ENCODE measurements at regions not wholly inside any gene's neighbourhood (a gene's known extent, or its start where the extent isn't known, plus 50 kb on each side); places are given as distances from the start of the nearest gene placed in this dataset.

DNA sequence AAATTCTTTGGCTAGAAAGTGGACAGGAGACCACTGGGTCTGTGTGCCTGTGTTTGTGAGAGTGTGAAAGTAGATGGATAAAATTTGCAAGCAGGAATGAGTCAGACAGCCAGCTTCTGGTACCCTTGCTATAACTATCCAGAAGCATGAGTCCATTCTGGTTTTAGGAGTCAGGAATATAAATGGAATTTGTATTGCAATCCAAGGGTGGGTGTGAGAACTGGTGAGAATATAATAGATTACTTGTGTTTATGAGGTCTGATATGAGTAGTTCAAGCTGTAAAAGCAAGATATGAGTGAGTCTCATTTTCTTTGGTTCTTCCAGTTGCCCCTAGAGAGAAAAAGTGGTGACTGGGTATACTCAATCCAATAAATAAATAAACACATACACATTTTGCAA is 212.7 kb upstream of the TAPT1 start:
- TF ChIP-seq, protein P1, sequence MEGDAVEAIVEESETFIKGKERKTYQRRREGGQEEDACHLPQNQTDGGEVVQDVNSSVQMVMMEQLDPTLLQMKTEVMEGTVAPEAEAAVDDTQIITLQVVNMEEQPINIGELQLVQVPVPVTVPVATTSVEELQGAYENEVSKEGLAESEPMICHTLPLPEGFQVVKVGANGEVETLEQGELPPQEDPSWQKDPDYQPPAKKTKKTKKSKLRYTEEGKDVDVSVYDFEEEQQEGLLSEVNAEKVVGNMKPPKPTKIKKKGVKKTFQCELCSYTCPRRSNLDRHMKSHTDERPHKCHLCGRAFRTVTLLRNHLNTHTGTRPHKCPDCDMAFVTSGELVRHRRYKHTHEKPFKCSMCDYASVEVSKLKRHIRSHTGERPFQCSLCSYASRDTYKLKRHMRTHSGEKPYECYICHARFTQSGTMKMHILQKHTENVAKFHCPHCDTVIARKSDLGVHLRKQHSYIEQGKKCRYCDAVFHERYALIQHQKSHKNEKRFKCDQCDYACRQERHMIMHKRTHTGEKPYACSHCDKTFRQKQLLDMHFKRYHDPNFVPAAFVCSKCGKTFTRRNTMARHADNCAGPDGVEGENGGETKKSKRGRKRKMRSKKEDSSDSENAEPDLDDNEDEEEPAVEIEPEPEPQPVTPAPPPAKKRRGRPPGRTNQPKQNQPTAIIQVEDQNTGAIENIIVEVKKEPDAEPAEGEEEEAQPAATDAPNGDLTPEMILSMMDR (conservative IDR thresholded peaks at IDR 0.05; ENCODE audit: low read length): no peak
- peak; percentile 50 for DNase-seq (ENCODE audit: low read depth)
- H3K4me3 ChIP-seq (ENCODE audit: low read length): no peak overlapping the region

DNA sequence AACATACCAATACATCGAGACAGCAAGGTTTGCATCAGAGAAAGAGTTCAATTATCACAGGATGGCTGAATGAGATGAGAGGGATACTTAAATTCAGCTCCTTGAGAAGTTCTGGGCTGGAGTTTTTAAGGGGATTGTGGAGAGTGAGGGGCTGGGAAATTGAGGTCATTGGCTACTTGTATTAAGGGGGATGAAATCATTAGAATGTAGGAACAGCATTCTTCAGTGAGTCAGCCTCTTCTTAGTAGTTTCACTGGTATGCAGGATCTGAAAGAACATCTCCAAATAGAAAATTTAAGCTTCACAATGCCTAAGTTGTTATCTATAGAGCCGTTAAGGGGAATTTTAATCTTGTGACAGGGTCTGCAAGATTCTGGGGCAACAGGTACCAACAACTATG is 211.6 kb upstream of the TAPT1 start:
- TF ChIP-seq, protein P1 (conservative IDR thresholded peaks at IDR 0.05; ENCODE audit: low read length): no peak
- H3K4me3 ChIP-seq (ENCODE audit: low read length): no peak overlapping the region
- DNase-seq (ENCODE audit: low read depth): peak; percentile 26

DNA sequence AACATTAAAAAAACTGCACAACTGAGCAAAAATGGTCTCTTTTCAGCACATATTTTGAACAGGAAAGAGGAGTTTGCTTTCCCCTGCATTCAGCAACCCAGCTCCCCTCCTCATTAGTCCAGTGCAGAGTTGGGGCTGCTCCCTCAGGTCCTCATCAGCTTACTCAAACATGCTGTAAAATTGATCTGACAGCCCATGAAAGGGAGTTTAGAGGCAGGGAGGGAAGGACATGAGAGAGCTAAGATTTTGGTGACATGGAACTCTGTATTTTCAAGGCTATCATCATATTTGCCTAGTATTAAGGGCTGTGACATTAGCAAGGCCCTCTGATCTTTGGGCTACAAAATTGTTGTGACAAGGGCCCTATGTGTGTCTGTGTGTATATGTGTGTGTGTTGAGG is 205.6 kb upstream of the TAPT1 start:
- no peak for DNase-seq (ENCODE audit: low read depth)
- TF ChIP-seq, protein P1 (conservative IDR thresholded peaks at IDR 0.05; ENCODE audit: low read length): no peak
- no peak overlapping the region for H3K4me3 ChIP-seq (ENCODE audit: low read length)

DNA sequence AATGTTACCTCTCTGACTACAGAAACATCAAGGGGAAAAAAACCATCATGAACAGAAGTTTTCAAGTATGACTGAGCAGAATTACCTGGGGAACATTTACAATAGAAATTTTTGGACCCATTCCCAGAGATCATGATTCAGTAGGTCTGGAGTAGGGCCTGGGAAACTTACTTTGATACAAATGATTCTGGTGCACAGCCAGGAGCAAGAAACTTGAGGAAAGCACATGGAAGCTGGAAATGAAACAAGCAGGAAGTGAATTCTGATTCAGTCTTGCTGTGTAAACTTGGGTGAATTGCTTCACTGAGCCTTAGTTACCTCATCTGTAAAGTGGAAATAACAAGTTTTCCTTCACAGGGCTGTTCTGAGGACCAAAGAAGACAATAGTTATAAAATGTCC is 192.5 kb upstream of the TAPT1 start:
- H3K4me3 ChIP-seq (ENCODE audit: low read length): no peak overlapping the region
- peak; percentile 6 for DNase-seq (ENCODE audit: low read depth)
- TF ChIP-seq, protein P1 (conservative IDR thresholded peaks at IDR 0.05; ENCODE audit: low read length): no peak

DNA sequence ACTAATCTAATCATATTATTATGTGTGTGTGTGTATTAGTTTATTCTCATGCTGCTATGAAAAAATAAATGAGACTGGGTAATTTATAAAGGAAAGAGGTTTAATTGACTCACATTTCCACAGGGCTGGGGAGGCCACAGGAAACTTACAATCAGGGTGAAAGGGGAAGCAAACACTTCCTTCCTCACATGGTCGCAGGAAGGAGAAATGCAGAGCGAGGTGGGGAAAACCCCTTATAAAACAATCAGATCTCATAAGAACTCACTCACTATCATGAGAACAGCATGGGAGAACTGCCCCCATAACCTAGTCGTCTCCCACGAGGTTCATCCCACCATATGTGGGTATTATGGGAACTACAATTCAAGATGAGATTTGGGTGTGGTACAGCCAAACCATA is 190.9 kb upstream of the TAPT1 start:
- TF ChIP-seq, protein P1 (conservative IDR thresholded peaks at IDR 0.05; ENCODE audit: low read length): no peak
- no peak for DNase-seq (ENCODE audit: low read depth)
- H3K4me3 ChIP-seq (ENCODE audit: low read length): no peak overlapping the region

DNA sequence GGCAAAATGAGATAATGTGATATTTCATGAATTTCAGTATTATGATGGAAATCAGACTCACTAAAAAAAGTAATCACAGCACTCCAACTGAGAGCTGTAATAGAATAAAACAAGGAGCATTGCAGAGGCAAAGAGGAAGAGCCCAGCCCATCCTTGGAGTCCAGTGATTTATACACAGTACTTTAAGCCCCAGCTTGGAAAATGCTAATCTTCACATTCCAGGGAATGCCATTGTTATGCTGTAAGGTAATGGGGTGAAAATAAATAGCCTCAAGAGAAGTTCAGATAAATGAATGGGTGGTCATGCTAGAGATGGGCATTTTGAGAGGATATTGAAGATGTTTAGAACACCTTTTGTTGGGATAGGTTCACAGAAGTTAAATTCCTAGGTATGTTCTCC is 190.3 kb upstream of the TAPT1 start:
- TF ChIP-seq, protein P1 (conservative IDR thresholded peaks at IDR 0.05; ENCODE audit: low read length): no peak
- no peak for DNase-seq (ENCODE audit: low read depth)
- H3K4me3 ChIP-seq (ENCODE audit: low read length): no peak overlapping the region

DNA sequence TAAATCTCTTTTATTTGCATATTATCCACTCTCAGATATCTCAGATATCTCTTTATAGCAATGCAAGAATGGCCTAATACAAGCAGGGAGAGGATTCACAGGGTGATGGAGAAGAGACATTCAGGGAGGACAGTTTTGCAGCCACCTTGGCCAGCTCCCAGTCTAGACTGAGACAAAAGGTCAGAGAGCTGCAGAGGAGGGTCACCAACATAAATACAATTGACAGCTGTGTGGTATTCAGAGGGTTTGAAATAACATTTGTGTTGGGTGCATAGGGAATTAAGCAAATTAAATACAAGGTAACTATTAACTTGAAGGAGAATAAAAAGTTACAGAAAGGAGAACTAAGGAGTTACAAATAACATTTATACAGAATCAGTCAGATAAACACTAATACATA is 189.5 kb upstream of the TAPT1 start:
- no peak for DNase-seq (ENCODE audit: low read depth)
- no peak overlapping the region for H3K4me3 ChIP-seq (ENCODE audit: low read length)
- TF ChIP-seq, protein P1 (conservative IDR thresholded peaks at IDR 0.05; ENCODE audit: low read length): no peak
